Neural progenitor cell (in vitro differentiated cells): ENCODE measurements at regions not wholly inside any gene's neighbourhood (a gene's known extent, or its start where the extent isn't known, plus 50 kb on each side); places are given as distances from the start of the nearest gene placed in this dataset.

Experiments
- DNase-seq: peaks from one replicate; pipeline ENCODE4 v3.0.0-alpha.2; 2016; ENCODE audit warnings: low spot score
- H2AFZ ChIP-seq: fragments of 200-600 bp; sonication (generic); replicated peaks from 2 replicates; pipeline ENCODE4 v1.6.1; 2016; ENCODE audit warnings: antibody characterized with exemption
- H3F3A ChIP-seq: fragments of 200-600 bp; sonication (generic); 2 replicates; pipeline ENCODE4 v1.6.1; 2016; ENCODE audit warnings: antibody characterized with exemption, low read depth
- H3K27ac ChIP-seq: fragments of 200-600 bp; sonication (generic); 2 replicates; pipeline ENCODE4 v1.5.1; 2016; ENCODE audit warnings: mild to moderate bottlenecking
- H3K27me3 ChIP-seq: fragments of 200-600 bp; sonication (generic); 2 replicates; pipeline ENCODE4 v1.6.1; 2016; ENCODE audit warnings: mild to moderate bottlenecking, moderate library complexity
- H3K36me3 ChIP-seq: fragments of 200-600 bp; sonication (generic); 2 replicates; pipeline ENCODE4 v1.5.1; 2016
- H3K4me1 ChIP-seq: fragments of 200-600 bp; sonication (generic); 2 replicates; pipeline ENCODE4 v1.6.1; 2016; ENCODE audit warnings: mixed run types
- H3K4me2 ChIP-seq: fragments of 200-600 bp; sonication (generic); 2 replicates; pipeline ENCODE4 v1.6.1; 2016
- H3K4me3 ChIP-seq: fragments of 200-600 bp; sonication (generic); 2 replicates; pipeline ENCODE4 v1.5.1; 2016
- H3K79me2 ChIP-seq: fragments of 200-600 bp; sonication (generic); 2 replicates; pipeline ENCODE4 v1.6.1; 2016; ENCODE audit warnings: low read depth
- H3K9ac ChIP-seq: fragments of 200-600 bp; sonication (generic); 2 replicates; pipeline ENCODE4 v1.6.1; 2016
- H3K9me3 ChIP-seq: fragments of 200-600 bp; sonication (generic); 2 replicates; pipeline ENCODE4 v1.5.1; 2016; ENCODE audit warnings: low read depth
- H4K20me1 ChIP-seq: fragments of 200-600 bp; sonication (generic); 2 replicates; pipeline ENCODE4 v1.6.1; 2016; ENCODE audit warnings: low read depth
- H3K27ac Mint-ChIP-seq: 3 replicates; pipeline ENCODE4 v1.8.0; 2021; ENCODE audit warnings: mixed read lengths
- H3K27me3 Mint-ChIP-seq: 2 replicates; pipeline ENCODE4 v1.8.0; 2022; ENCODE audit warnings: low read depth, mild to moderate bottlenecking, inconsistent platforms, moderate library complexity, mixed read lengths; ENCODE audit not compliant: insufficient read depth
- H3K36me3 Mint-ChIP-seq: 3 replicates; pipeline ENCODE4 v1.8.0; 2021; ENCODE audit warnings: mixed read lengths
- H3K4me1 Mint-ChIP-seq: 3 replicates; pipeline ENCODE4 v1.8.0; 2021; ENCODE audit warnings: mixed read lengths
- H3K4me3 Mint-ChIP-seq: 3 replicates; pipeline ENCODE4 v1.8.0; 2021; ENCODE audit warnings: mild to moderate bottlenecking, moderate library complexity, mixed read lengths
- H3K9me3 Mint-ChIP-seq: 3 replicates; pipeline ENCODE4 v1.8.0; 2020; ENCODE audit warnings: mixed read lengths
- EZH2 ChIP-seq: fragments of 200-600 bp; sonication (generic); IDR thresholded peaks from 2 replicates; pipeline ENCODE4 v1.6.1; 2017; ENCODE audit warnings: antibody characterized with exemption, mild to moderate bottlenecking, moderate library complexity
- EZH2phosphoT487 ChIP-seq: fragments of 200-600 bp; sonication (generic); IDR thresholded peaks from 2 replicates; pipeline ENCODE4 v1.6.1; 2017; ENCODE audit warnings: antibody characterized with exemption
- TF ChIP-seq, protein P1 (sequence below): fragments of 200-600 bp; sonication (generic); IDR thresholded peaks from 2 replicates; pipeline ENCODE4 v1.5.1; 2017; ENCODE audit warnings: antibody characterized with exemption, mild to moderate bottlenecking

DNA sequence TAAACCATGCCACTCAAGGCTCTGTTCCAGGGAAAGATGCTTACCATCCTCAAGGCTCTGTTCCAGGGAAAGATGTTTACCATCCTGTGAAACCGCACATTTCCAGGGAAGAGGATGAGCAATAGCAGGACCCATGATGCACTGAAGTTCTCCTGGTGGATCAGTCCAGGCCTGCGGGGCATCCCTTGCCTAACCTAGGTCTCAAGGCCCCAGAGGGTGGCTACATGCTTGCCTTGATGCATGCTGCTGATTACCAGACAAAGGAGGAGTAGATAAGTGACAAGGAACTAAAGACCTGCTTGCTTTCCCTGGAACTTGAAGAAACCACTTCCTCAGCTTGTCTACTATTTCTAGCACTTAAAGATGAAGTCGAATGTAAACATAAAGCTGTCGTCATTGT, 111.0 kb upstream of the LINC00305 start:
- H3F3A ChIP-seq, result no peaks in the 10 kb centered on the region
- DNase-seq, result no peak
- H3K36me3 ChIP-seq, result no peaks in the 10 kb centered on the region
- H3K27me3 ChIP-seq, result no peaks in the 10 kb centered on the region
- no peaks in the 10 kb centered on the region for H3K27me3 Mint-ChIP-seq
- no peaks in the 10 kb centered on the region for H3K79me2 ChIP-seq
- no peaks in the 10 kb centered on the region for H3K9me3 ChIP-seq
- H3K4me1 Mint-ChIP-seq, result no peaks in the 10 kb centered on the region
- H3K9ac ChIP-seq, result no peak overlapping the region
- H3K27ac ChIP-seq, result no peak overlapping the region
- H3K9me3 Mint-ChIP-seq, result no peaks in the 10 kb centered on the region
- H3K36me3 Mint-ChIP-seq, result no peaks in the 10 kb centered on the region
- no peak overlapping the region for H3K4me3 ChIP-seq
- no peaks in the 10 kb centered on the region for H3K4me1 ChIP-seq
- H2AFZ ChIP-seq, result peak overlapping the region; percentile 72
- no peak overlapping the region for H3K4me3 Mint-ChIP-seq
- no peak overlapping the region for H3K4me2 ChIP-seq
- H4K20me1 ChIP-seq, result no peaks in the 10 kb centered on the region
- no peak for TF ChIP-seq EZH2
- TF ChIP-seq, protein P1, sequence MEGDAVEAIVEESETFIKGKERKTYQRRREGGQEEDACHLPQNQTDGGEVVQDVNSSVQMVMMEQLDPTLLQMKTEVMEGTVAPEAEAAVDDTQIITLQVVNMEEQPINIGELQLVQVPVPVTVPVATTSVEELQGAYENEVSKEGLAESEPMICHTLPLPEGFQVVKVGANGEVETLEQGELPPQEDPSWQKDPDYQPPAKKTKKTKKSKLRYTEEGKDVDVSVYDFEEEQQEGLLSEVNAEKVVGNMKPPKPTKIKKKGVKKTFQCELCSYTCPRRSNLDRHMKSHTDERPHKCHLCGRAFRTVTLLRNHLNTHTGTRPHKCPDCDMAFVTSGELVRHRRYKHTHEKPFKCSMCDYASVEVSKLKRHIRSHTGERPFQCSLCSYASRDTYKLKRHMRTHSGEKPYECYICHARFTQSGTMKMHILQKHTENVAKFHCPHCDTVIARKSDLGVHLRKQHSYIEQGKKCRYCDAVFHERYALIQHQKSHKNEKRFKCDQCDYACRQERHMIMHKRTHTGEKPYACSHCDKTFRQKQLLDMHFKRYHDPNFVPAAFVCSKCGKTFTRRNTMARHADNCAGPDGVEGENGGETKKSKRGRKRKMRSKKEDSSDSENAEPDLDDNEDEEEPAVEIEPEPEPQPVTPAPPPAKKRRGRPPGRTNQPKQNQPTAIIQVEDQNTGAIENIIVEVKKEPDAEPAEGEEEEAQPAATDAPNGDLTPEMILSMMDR, result no peak
- TF ChIP-seq EZH2phosphoT487, result no peak
- H3K27ac Mint-ChIP-seq, result no peak overlapping the region

DNA sequence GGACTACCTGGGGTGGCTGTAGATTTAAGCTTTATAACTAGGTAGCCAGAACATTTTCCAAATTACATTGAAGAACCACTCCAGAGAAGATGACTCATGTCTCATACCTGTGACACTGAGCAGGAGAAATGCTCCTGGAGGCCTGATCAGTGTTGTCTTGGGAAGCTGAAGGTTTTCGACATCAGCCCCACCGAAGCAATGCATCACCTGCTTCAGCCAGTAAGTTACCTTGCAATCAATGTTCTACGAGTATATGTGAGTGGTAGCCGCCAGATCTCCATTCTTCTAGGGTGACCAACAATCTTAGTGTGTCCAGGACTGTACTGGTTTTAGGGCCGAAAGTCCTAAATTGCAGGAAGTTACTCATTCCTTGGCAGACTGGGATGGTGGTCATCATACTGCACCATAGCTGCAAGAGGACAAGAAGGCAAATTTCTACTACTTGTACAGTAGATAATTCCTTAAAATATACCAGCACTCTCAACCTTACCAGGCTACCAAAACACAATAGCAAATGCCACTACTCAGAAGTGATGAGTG, 109.3 kb upstream of the LINC00305 start:
- Histone ChIP-seq H3K9me3 (no peaks in the 10 kb centered on the region), H2AFZ (no peak overlapping the region), H3F3A (no peaks in the 10 kb centered on the region), H3K27me3 (no peaks in the 10 kb centered on the region), H3K4me1 (no peaks in the 10 kb centered on the region), H3K27ac (no peak overlapping the region), H3K4me2 (no peak overlapping the region), H3K79me2 (no peaks in the 10 kb centered on the region), H4K20me1 (no peaks in the 10 kb centered on the region), H3K9ac (no peak overlapping the region), H3K36me3 (no peaks in the 10 kb centered on the region), H3K4me3 (no peak overlapping the region)
- Mint-ChIP-seq H3K27me3 (no peaks in the 10 kb centered on the region), H3K27ac (no peak overlapping the region), H3K4me3 (no peak overlapping the region), H3K36me3 (no peaks in the 10 kb centered on the region), H3K4me1 (no peaks in the 10 kb centered on the region), H3K9me3 (no peaks in the 10 kb centered on the region)
- no peak for DNase-seq
- TF ChIP-seq, protein P1, result no peak
- TF ChIP-seq EZH2, result no peak
- no peak for TF ChIP-seq EZH2phosphoT487

DNA sequence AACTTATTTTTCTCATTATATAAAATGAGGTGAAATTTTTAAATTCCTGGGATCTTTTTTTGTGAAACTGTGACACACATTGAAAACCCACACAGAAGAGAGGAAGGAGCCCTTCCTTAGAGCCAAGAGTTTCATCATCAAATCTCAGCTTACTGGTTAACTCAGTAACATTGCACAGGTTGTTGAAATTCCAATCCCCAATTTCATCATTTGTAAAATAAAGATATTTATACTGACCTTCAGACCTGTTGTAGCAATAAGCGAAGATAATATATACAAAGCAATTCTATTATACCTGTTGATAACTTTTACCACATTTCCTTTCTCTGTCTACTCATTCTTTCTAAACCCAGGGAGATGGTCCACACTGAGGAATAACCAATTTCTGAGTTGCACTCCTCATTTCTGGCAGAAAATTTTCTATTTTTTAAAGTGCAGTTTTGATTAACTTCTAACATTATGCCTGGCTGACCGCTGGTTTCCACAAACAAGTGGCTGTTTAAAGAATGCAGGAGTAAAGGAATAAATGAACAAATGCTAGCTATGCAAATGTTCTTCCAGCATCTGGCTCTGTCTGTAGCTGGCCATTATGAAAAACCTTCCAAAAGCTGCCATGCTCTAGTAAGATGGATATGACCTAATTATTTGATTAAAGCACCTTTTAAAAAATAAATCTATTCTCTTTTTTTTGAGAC, 105.7 kb upstream of the LINC00305 start:
- no peak overlapping the region for H3K9ac ChIP-seq
- H4K20me1 ChIP-seq, result no peaks in the 10 kb centered on the region
- H3F3A ChIP-seq, result no peaks in the 10 kb centered on the region
- H3K79me2 ChIP-seq, result no peaks in the 10 kb centered on the region
- H2AFZ ChIP-seq, result no peak overlapping the region
- H3K4me3 ChIP-seq, result no peak overlapping the region
- Mint-ChIP-seq H3K27me3 (no peaks in the 10 kb centered on the region), H3K27ac (no peak overlapping the region), H3K36me3 (no peaks in the 10 kb centered on the region), H3K9me3 (no peaks in the 10 kb centered on the region), H3K4me1 (no peaks in the 10 kb centered on the region), H3K4me3 (no peak overlapping the region)
- H3K27me3 ChIP-seq, result no peaks in the 10 kb centered on the region
- H3K4me1 ChIP-seq, result no peaks in the 10 kb centered on the region
- DNase-seq, result no peak
- no peaks in the 10 kb centered on the region for H3K36me3 ChIP-seq
- no peak overlapping the region for H3K27ac ChIP-seq
- H3K4me2 ChIP-seq, result no peak overlapping the region
- no peaks in the 10 kb centered on the region for H3K9me3 ChIP-seq
- TF ChIP-seq, protein P1, result no peak
- TF ChIP-seq EZH2 (no peak), EZH2phosphoT487 (no peak)
